GM10266 (cell line): ENCODE measurements at regions not wholly inside any gene's neighbourhood (a gene's known extent, or its start where the extent isn't known, plus 50 kb on each side); places are given as distances from the start of the nearest gene placed in this dataset.

Experiments
- DNase-seq: peaks from one replicate; pipeline ENCODE4 v3.0.0; 2012; ENCODE audit errors: extremely low spot score
- TF ChIP-seq, protein P1 (sequence below): IDR thresholded peaks from 2 replicates; pipeline ENCODE4 v1.5.1; 2012; ENCODE audit warnings: mild to moderate bottlenecking, low read depth; ENCODE audit not compliant: control insufficient read depth, insufficient read depth; ENCODE audit errors: missing control alignments

- TF ChIP-seq, protein P1, sequence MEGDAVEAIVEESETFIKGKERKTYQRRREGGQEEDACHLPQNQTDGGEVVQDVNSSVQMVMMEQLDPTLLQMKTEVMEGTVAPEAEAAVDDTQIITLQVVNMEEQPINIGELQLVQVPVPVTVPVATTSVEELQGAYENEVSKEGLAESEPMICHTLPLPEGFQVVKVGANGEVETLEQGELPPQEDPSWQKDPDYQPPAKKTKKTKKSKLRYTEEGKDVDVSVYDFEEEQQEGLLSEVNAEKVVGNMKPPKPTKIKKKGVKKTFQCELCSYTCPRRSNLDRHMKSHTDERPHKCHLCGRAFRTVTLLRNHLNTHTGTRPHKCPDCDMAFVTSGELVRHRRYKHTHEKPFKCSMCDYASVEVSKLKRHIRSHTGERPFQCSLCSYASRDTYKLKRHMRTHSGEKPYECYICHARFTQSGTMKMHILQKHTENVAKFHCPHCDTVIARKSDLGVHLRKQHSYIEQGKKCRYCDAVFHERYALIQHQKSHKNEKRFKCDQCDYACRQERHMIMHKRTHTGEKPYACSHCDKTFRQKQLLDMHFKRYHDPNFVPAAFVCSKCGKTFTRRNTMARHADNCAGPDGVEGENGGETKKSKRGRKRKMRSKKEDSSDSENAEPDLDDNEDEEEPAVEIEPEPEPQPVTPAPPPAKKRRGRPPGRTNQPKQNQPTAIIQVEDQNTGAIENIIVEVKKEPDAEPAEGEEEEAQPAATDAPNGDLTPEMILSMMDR: no peak
- DNase-seq: no peak
These were observed 73.9 kb downstream of the TEX29 start for GRCh38 chr13:111394211-111394922.

- DNase-seq: no peak
- TF ChIP-seq, protein P1: no peak
These were observed 75.3 kb downstream of the TEX29 start for GRCh38 chr13:111395511-111396393.

DNA sequence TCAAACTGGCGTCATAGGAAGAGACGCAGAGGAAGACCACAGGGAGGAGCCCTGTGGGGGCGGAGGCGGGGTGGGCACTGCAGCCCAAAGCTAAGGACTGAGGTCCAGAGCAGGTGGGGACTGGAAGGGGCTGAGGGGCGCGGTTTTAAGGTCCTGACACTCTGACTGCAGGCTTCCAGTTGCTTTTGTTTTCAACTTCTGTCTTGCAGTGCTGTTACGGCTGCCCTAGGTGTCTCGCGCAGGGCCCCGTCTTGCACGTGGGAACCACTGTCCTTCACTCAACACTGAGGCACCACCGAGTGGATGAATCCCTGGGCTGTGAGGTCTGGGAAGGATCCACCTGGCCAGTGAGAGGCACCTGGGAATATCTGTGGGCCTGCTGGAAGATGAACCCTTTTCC, 76.0 kb downstream of the TEX29 start:
- no peak for DNase-seq
- TF ChIP-seq, protein P1: no peak

DNA sequence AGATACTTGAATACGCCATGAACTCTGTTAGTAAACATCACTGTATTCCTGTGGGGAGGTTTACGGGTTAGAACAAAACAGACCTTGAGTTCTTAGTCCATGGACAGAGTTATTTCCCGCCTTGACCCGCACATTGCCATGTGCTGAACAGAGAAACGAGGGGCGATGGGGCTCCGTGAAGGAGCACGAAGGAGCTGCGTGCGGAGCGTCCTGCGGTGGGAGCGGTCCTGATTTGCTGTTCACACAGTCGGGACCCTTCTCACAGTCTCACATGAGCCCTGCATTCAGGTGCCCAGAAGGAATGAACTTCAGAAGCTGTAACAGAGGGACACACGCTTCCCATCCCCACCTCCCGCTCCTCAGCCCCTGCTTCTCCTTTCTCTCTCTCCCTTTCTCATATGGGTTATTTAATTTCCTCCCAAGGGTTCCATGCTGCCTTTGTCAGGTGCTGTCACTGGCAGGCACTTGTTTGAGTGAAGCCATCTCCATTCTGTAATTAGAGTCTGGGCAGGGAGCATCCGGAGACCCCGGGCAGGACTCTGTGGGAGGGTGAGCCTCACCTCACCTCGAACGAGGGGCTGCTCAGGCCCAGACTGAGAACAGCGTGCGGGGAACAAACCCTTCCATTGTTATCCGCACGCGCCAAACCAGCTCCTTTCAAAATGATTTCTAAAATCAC, 76.9 kb downstream of the TEX29 start:
- no peak for DNase-seq
- TF ChIP-seq, protein P1: no peak

- TF ChIP-seq, protein P1: no peak
- no peak for DNase-seq
These were observed 77.8 kb downstream of the TEX29 start for GRCh38 chr13:111398196-111398595.

DNA sequence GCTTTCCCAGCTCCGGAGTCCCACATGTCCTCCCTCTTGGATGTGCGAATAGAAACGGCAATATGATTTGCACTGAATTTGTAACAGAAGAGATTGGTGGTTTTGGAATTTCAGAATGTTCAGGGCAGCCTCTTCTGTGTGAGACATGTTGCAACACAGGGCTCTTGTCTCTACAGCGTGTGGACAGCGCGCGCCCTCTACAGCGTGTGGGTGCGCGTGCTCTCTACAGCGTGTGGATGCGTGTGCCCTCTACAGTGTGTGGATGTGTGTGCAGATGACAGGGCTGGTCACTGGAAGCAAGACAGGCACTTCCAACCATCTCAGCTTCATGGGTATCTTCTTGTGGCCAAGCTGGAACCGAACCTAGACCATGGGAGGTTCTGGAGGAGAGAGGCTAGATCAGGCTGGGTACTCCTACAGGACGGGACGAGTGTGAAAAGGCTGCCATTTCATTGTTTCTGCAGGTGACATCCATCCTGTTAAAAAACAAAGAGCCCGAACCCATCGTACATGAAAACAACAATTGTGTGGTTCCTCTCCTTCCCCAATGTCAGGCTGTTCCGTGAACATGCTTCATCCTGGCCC, 78.4 kb downstream of the TEX29 start:
- TF ChIP-seq, protein P1: no peak
- no peak for DNase-seq
